WTC11 (cell line): ENCODE measurements at regions not wholly inside any gene's neighbourhood (a gene's known extent, or its start where the extent isn't known, plus 50 kb on each side); places are given as distances from the start of the nearest gene placed in this dataset.

Experiments used
- IRF2 ChIP-seq: sonication (generic); formaldehyde crosslinking; IDR thresholded peaks from 2 replicates; pipeline ENCODE4 v1.8.0; 2022; ENCODE audit warnings: low read depth, missing genetic modification reagents, borderline replicate concordance
- KAT7 ChIP-seq: sonication (generic); formaldehyde crosslinking; IDR thresholded peaks from 2 replicates; pipeline ENCODE4 v1.8.1; 2023; ENCODE audit warnings: missing genetic modification reagents, mild to moderate bottlenecking, borderline replicate concordance
- TF ChIP-seq, protein P1 (sequence below): fragments of 200-600 bp; IDR thresholded peaks from 2 replicates; pipeline ENCODE4 v1.8.0; 2022; ENCODE audit warnings: antibody characterized with exemption

DNA sequence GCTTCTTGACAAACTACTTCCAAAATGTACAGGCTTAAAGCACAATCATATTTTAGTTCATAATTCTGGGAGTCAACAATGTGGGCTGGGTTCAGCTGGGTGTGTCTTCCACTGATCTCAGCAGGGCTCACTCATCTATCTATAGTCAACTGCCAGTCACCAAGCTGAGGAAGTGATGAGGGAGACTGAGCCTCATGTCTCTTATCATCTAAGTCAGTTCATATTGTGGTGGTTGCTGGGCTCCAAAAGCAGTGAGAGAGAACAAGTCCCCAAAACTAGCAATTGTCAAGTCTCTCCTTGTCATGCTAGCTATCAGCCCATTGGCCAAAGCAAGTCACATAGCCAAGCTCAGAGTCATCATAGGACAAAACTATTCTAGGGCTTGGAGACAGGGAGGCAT lies 465.9 kb upstream of the ARID1B start:
- TF ChIP-seq KAT7 (CRISPR knock-in tag) (no peak), IRF2 (no peak)
- TF ChIP-seq, protein P1, sequence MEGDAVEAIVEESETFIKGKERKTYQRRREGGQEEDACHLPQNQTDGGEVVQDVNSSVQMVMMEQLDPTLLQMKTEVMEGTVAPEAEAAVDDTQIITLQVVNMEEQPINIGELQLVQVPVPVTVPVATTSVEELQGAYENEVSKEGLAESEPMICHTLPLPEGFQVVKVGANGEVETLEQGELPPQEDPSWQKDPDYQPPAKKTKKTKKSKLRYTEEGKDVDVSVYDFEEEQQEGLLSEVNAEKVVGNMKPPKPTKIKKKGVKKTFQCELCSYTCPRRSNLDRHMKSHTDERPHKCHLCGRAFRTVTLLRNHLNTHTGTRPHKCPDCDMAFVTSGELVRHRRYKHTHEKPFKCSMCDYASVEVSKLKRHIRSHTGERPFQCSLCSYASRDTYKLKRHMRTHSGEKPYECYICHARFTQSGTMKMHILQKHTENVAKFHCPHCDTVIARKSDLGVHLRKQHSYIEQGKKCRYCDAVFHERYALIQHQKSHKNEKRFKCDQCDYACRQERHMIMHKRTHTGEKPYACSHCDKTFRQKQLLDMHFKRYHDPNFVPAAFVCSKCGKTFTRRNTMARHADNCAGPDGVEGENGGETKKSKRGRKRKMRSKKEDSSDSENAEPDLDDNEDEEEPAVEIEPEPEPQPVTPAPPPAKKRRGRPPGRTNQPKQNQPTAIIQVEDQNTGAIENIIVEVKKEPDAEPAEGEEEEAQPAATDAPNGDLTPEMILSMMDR: no peak
